Endodermal cell (in vitro differentiated cells): ENCODE measurements at regions not wholly inside any gene's neighbourhood (a gene's known extent, or its start where the extent isn't known, plus 50 kb on each side); places are given as distances from the start of the nearest gene placed in this dataset.

ENCODE experiments used
- DNase-seq: peaks from one replicate; pipeline ENCODE4 v3.0.0-alpha.2; 2017
- H3K27ac ChIP-seq: 2 replicates; pipeline ENCODE4 v1.5.1; 2013; ENCODE audit warnings: mild to moderate bottlenecking, low read depth, low read length, moderate library complexity
- H3K27me3 ChIP-seq: 2 replicates; pipeline ENCODE4 v1.6.1; 2013; ENCODE audit warnings: mild to moderate bottlenecking, low read length, moderate library complexity; ENCODE audit not compliant: insufficient read depth, control insufficient read depth, poor library complexity, severe bottlenecking
- H3K36me3 ChIP-seq: 2 replicates; pipeline ENCODE4 v1.7.0; 2013; ENCODE audit warnings: mild to moderate bottlenecking, low read length, moderate library complexity; ENCODE audit not compliant: control insufficient read depth, insufficient read depth
- H3K4me1 ChIP-seq: one replicate; pipeline ENCODE4 v1.7.0; 2013; ENCODE audit warnings: low read length; ENCODE audit not compliant: control insufficient read depth, insufficient read depth
- H3K4me3 ChIP-seq: 2 replicates; pipeline ENCODE4 v1.5.1; 2013; ENCODE audit warnings: mild to moderate bottlenecking, low read length, moderate library complexity
- H3K9ac ChIP-seq: 2 replicates; pipeline ENCODE4 v1.6.1; 2013; ENCODE audit warnings: mild to moderate bottlenecking, low read length, moderate library complexity; ENCODE audit not compliant: poor library complexity, severe bottlenecking; ENCODE audit errors: extremely low read depth
- H3K9me3 ChIP-seq: 2 replicates; pipeline ENCODE4 v1.6.1; 2013; ENCODE audit warnings: mild to moderate bottlenecking, low read length, moderate library complexity; ENCODE audit not compliant: control insufficient read depth
- H3K27ac Mint-ChIP-seq: 2 replicates; pipeline ENCODE4 v1.8.0; 2020; ENCODE audit warnings: mixed read lengths
- H3K27me3 Mint-ChIP-seq: 2 replicates; pipeline ENCODE4 v1.8.0; 2021; ENCODE audit warnings: mild to moderate bottlenecking, mixed read lengths; ENCODE audit not compliant: insufficient read depth
- H3K36me3 Mint-ChIP-seq: 2 replicates; pipeline ENCODE4 v1.8.0; 2020; ENCODE audit warnings: low read depth, mixed read lengths
- H3K4me1 Mint-ChIP-seq: 2 replicates; pipeline ENCODE4 v1.8.0; 2020; ENCODE audit warnings: mixed read lengths
- H3K4me3 Mint-ChIP-seq: 2 replicates; pipeline ENCODE4 v1.8.0; 2020; ENCODE audit warnings: mild to moderate bottlenecking, moderate library complexity, mixed read lengths
- H3K9me3 Mint-ChIP-seq: 2 replicates; pipeline ENCODE4 v1.8.0; 2020; ENCODE audit warnings: mild to moderate bottlenecking, mixed read lengths
- WGBS, 2 experiments: methylation state at CpG; one replicate each; pipeline versions ENCODE4 v1.1.5 to v1.1.7; 2013; ENCODE audit warnings: missing lambda C conversion rate in 2 of 2, mixed read lengths in 1 of 2; ENCODE audit not compliant: insufficient coverage in 1 of 2, insufficient read length in 1 of 2; 5-methylcytosine and 5-hydroxymethylcytosine counted together
- TF ChIP-seq, protein P1 (sequence below): fragments of 200-600 bp; sonication (generic); conservative IDR thresholded peaks from 2 replicates; pipeline ENCODE4 v1.5.0; 2021; ENCODE audit warnings: antibody characterized with exemption, mild to moderate bottlenecking

DNA sequence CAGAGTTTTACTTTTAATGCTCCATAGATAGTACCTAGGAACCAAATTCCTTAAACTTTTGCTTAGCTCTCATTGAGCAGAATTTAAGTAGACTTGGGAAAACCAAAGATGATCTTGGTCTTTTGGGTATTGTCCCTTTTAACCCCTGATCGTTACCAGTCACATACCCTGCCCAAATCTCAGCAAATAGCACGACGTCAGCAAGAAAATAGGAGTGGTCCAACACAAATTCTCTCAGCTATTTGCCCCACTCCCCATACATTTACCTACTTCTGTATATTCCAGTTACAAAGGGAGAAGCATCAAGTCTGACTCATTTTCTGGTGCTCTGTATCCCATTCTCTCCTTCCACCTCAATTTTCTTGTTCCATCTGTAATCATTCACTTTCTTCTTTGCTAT, 387.3 kb downstream of the CCDC85A start:
- whole genome bisulfite sequencing, 2 experiments, result 89 to 91% methylated on average over 3 of the region's 3 CpGs
- Mint-ChIP-seq H3K27me3 (peaks cover 1% of the 10 kb centered on the region), H3K4me3 (no peak overlapping the region), H3K9me3 (no peaks in the 10 kb centered on the region), H3K4me1 (no peaks in the 10 kb centered on the region), H3K36me3 (no peaks in the 10 kb centered on the region), H3K27ac (no peak overlapping the region)
- Histone ChIP-seq H3K4me1 (no peaks in the 10 kb centered on the region), H3K9me3 (no peaks in the 10 kb centered on the region), H3K4me3 (no peak overlapping the region), H3K27ac (no peak overlapping the region), H3K36me3 (no peaks in the 10 kb centered on the region), H3K9ac (no peak overlapping the region), H3K27me3 (no peaks in the 10 kb centered on the region)
- DNase-seq, result no peak
- TF ChIP-seq, protein P1, sequence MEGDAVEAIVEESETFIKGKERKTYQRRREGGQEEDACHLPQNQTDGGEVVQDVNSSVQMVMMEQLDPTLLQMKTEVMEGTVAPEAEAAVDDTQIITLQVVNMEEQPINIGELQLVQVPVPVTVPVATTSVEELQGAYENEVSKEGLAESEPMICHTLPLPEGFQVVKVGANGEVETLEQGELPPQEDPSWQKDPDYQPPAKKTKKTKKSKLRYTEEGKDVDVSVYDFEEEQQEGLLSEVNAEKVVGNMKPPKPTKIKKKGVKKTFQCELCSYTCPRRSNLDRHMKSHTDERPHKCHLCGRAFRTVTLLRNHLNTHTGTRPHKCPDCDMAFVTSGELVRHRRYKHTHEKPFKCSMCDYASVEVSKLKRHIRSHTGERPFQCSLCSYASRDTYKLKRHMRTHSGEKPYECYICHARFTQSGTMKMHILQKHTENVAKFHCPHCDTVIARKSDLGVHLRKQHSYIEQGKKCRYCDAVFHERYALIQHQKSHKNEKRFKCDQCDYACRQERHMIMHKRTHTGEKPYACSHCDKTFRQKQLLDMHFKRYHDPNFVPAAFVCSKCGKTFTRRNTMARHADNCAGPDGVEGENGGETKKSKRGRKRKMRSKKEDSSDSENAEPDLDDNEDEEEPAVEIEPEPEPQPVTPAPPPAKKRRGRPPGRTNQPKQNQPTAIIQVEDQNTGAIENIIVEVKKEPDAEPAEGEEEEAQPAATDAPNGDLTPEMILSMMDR, result no peak

DNA sequence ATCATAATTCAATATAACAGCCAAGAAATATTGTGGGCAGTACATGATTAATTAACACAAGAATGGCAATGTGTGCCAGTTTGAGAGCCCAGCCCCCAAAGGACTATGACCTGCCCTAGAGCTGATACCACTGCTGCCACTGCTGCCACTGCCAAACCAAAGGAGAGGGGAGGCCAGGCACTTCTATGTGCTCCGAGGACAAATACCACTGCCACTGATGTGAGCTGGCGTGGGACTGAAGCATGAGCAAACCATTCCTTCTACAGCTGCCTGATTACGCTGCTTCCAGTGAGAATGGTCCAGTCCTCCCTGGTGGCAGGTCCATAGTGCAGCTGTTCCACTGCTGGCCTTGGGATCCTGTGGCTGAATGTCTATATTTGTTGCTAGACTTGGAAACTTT, 392.2 kb downstream of the CCDC85A start:
- DNase-seq, result no peak
- WGBS, 2 experiments, result 76% methylated on average over 3 of the region's 3 CpGs; no CpG with 5 or more reads in 1 of the 2 experiments
- Mint-ChIP-seq H3K36me3 (no peaks in the 10 kb centered on the region), H3K9me3 (no peaks in the 10 kb centered on the region), H3K27me3 (peaks cover 1% of the 10 kb centered on the region), H3K4me1 (no peaks in the 10 kb centered on the region), H3K4me3 (no peak overlapping the region), H3K27ac (no peak overlapping the region)
- Histone ChIP-seq H3K9ac (no peak overlapping the region), H3K27me3 (no peaks in the 10 kb centered on the region), H3K36me3 (no peaks in the 10 kb centered on the region), H3K4me1 (no peaks in the 10 kb centered on the region), H3K27ac (no peak overlapping the region), H3K9me3 (no peaks in the 10 kb centered on the region), H3K4me3 (no peak overlapping the region)
- TF ChIP-seq, protein P1, result no peak

DNA sequence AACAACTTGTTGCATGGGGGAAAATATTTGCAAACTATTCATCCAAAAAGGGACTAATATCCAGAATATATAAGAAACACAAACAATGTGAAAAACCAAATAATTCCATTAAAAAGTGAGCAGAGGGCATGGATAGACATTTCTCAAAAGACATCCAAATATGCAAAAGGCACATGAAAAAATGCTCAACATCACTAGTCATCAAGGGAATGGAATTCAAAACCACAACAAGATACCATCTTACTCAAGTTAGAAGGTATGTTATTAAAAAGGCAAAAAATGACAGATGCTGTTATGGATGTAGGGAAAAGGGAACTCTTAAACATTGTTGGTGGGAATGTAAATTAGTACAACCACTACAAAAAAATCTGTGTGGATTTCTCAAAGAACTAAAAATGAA, 396.5 kb downstream of the CCDC85A start:
- Histone ChIP-seq H3K4me3 (no peak overlapping the region), H3K9ac (no peak overlapping the region), H3K27ac (no peak overlapping the region), H3K36me3 (no peaks in the 10 kb centered on the region), H3K27me3 (no peaks in the 10 kb centered on the region), H3K9me3 (no peaks in the 10 kb centered on the region), H3K4me1 (no peaks in the 10 kb centered on the region)
- no peaks in the 10 kb centered on the region for H3K4me1 Mint-ChIP-seq
- H3K9me3 Mint-ChIP-seq, result no peaks in the 10 kb centered on the region
- no peak for DNase-seq
- no peak overlapping the region for H3K4me3 Mint-ChIP-seq
- no peak overlapping the region for H3K27ac Mint-ChIP-seq
- no peaks in the 10 kb centered on the region for H3K36me3 Mint-ChIP-seq
- no peaks in the 10 kb centered on the region for H3K27me3 Mint-ChIP-seq
- TF ChIP-seq, protein P1, result no peak
